Uterus (tissue), 2 donors: ENCODE measurements at regions not wholly inside any gene's neighbourhood (a gene's known extent, or its start where the extent isn't known, plus 50 kb on each side); places are given as distances from the start of the nearest gene placed in this dataset.

Experiments
- POLR2A ChIP-seq, 2 donors: fragments of 450-650 bp; IDR thresholded peaks; one replicate each; pipeline ENCODE4 v1.6.1; 2016; ENCODE audit warnings: antibody characterized with exemption in 2 of 2, mild to moderate bottlenecking in 1 of 2, moderate library complexity in 1 of 2
- TF ChIP-seq, protein P1 (sequence below), 4 experiments: fragments of 200-600 bp in 2 of 4; fragments of 450-650 bp in 2 of 4; sonication (generic) in 2 of 4; IDR thresholded peaks; one replicate each; pipeline ENCODE4 v1.5.1; 2016 to 2019; ENCODE audit warnings: antibody characterized with exemption in 4 of 4, mild to moderate bottlenecking in 2 of 4, moderate library complexity in 1 of 4

DNA sequence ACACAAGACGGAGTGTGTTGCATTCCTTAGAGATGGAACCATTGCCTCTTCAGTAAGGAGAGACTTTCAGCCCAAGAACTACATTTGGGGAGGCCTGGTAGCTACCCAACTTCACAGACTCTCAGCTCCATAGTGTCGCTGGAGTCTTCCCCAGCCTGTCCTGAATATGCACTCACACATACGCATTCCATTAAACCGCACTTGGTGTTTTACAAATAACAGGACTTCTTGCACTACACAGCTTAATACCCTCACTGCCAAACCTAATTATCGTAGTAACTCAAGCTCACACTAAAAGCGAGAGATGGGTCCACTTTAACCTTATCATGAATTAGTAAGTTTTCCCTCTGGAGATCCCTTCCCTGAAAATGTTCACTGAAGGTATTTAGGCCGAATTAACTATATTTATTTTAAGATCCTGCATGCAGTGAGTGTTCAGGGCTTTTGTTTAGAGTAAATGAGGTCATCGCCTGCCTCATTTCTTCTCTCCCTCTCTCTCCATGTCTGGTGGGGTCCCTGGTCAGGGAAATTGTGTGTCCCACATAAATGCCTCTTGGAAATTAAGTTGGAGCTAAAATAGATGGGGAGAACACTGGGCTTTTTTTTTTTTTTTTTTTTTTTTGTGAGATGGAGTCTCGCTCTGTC, 171.9 kb downstream of the FAM43A start:
- TF ChIP-seq, protein P1, sequence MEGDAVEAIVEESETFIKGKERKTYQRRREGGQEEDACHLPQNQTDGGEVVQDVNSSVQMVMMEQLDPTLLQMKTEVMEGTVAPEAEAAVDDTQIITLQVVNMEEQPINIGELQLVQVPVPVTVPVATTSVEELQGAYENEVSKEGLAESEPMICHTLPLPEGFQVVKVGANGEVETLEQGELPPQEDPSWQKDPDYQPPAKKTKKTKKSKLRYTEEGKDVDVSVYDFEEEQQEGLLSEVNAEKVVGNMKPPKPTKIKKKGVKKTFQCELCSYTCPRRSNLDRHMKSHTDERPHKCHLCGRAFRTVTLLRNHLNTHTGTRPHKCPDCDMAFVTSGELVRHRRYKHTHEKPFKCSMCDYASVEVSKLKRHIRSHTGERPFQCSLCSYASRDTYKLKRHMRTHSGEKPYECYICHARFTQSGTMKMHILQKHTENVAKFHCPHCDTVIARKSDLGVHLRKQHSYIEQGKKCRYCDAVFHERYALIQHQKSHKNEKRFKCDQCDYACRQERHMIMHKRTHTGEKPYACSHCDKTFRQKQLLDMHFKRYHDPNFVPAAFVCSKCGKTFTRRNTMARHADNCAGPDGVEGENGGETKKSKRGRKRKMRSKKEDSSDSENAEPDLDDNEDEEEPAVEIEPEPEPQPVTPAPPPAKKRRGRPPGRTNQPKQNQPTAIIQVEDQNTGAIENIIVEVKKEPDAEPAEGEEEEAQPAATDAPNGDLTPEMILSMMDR (IDR thresholded peaks at IDR 0.05), result no peak
- TF ChIP-seq POLR2A (IDR thresholded peaks at IDR 0.05), result no peak
